SJSA1 (cell line): ENCODE measurements at regions not wholly inside any gene's neighbourhood (a gene's known extent, or its start where the extent isn't known, plus 50 kb on each side); places are given as distances from the start of the nearest gene placed in this dataset.

Experiments used
- DNase-seq, 2 experiments: peaks; one replicate each; pipeline ENCODE4 v3.0.0-alpha.2; 2015 to 2020; ENCODE audit warnings: low spot score in 2 of 2, low read depth in 1 of 2
- H3K27ac ChIP-seq: fragments of 250-450 bp; sonication (Bioruptor Pico); 2 replicates; pipeline ENCODE4 v1.5.1; 2020; ENCODE audit warnings: mild to moderate bottlenecking, moderate library complexity
- H3K27me3 ChIP-seq: fragments of 250-450 bp; sonication (Bioruptor Pico); replicated peaks from 2 replicates; pipeline ENCODE4 v1.5.1; 2020; ENCODE audit warnings: mild to moderate bottlenecking, moderate library complexity
- H3K36me3 ChIP-seq: fragments of 250-450 bp; sonication (Bioruptor Pico); 2 replicates; pipeline ENCODE4 v1.5.1; 2020; ENCODE audit warnings: mild to moderate bottlenecking
- H3K4me1 ChIP-seq: fragments of 250-450 bp; sonication (Bioruptor Pico); replicated peaks from 2 replicates; pipeline ENCODE4 v1.6.1; 2021; ENCODE audit warnings: mild to moderate bottlenecking
- H3K4me3 ChIP-seq: fragments of 250-450 bp; sonication (Bioruptor Pico); 2 replicates; pipeline ENCODE4 v1.5.1; 2020; ENCODE audit warnings: mild to moderate bottlenecking
- H3K9me3 ChIP-seq: fragments of 250-450 bp; sonication (Bioruptor Pico); replicated peaks from 2 replicates; pipeline ENCODE4 v1.5.1; 2020; ENCODE audit warnings: mild to moderate bottlenecking

DNA sequence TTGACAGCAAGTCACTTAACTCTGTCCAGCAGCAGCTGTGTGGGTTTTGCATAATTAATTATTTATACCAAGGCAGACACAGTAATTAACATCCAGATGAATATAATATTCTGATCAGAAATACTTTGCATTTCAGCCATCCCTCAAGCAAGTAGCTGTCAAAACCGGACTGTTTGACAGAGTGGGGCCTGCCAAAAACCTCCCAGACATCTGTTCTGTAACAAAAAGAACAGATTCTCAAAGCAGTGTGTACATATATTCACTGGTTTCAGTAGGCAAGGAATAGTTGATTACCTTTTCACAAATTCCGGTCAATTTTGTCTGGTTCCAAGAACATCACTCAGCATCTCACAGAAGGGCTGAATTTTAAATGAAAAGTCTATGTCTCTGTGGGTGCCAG is 291.6 kb downstream of the CMPK2 start:
- H3K4me1 ChIP-seq: peaks cover 4% of the 10 kb centered on the region; the same call in 1 of the 2 replicates
- H3K4me3 ChIP-seq: no peak overlapping the region
- no peak for DNase-seq
- H3K36me3 ChIP-seq: no peaks in the 10 kb centered on the region
- H3K9me3 ChIP-seq: no peaks in the 10 kb centered on the region
- H3K27me3 ChIP-seq: no peaks in the 10 kb centered on the region
- H3K27ac ChIP-seq: no peak overlapping the region

DNA sequence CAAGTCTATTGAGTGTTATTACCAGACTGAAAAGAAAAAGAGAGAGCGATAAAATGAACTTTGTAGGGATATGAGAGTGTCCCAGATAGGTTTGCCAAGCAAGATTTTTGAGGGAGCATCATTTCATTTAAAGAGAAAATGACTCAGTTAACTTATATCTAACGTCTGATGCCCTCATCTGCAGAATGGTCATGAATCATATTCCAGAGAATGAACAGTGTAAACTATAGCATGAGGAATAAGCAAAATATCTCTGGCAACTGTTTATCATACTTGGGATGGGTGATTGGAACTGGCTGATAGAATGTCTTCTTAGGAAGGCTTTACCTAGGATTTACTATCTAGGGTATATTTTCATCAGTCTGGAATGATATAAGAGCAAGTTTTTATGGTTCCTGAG is 289.4 kb downstream of the CMPK2 start:
- no peaks in the 10 kb centered on the region for H3K9me3 ChIP-seq
- peak in 1 of 2 experiments; percentile 4 for DNase-seq
- H3K27me3 ChIP-seq: no peaks in the 10 kb centered on the region
- H3K27ac ChIP-seq: no peak overlapping the region
- H3K4me1 ChIP-seq: peaks cover 4% of the 10 kb centered on the region; the same call in 1 of the 2 replicates
- no peak overlapping the region for H3K4me3 ChIP-seq
- H3K36me3 ChIP-seq: no peaks in the 10 kb centered on the region

DNA sequence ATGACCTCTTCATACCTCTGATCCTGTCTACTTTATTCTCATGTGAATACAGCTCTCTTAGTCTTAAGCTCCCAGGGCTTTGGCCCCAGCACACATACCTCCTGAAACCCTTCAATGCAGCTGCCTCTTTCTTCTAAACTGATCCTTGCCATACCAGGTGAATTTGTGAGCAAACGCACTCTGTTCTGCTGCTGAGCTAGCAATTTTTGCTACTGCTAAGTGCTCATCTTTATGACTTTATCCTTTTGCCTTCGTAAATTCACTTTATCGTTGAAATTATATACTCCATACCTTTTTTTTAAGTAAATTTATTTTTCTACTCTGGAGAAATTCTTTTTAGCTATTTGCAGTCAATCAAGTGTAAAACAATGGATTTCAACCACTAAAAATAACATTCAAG is 287.7 kb downstream of the CMPK2 start:
- H3K9me3 ChIP-seq: no peaks in the 10 kb centered on the region
- no peak overlapping the region for H3K4me3 ChIP-seq
- H3K27me3 ChIP-seq: no peaks in the 10 kb centered on the region
- H3K4me1 ChIP-seq: peaks cover 4% of the 10 kb centered on the region; the same call in 1 of the 2 replicates
- DNase-seq: no peak
- H3K27ac ChIP-seq: no peak overlapping the region
- H3K36me3 ChIP-seq: no peaks in the 10 kb centered on the region

DNA sequence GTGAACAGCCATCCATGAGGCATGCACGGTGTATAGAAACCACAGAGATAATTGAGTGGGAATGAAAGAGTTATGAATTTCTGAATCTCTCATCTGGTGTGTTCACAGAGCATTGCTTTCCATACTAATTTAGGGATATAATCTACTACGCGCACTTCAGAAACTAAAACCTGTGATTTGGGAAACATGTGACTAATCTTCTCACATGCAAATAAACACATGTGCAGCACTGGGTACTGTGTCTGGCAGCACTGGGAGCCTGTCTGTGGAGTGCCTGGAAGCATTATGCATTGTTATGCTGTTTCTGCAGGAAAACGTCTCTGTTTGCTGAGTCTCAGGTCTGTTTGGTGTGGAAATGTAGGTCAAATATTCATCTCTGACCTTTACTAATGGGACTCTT is 287.3 kb downstream of the CMPK2 start:
- Histone ChIP-seq H3K9me3 (no peaks in the 10 kb centered on the region), H3K4me3 (no peak overlapping the region), H3K4me1 (peaks cover 4% of the 10 kb centered on the region; the same call in 1 of the 2 replicates), H3K27me3 (no peaks in the 10 kb centered on the region), H3K27ac (no peak overlapping the region), H3K36me3 (no peaks in the 10 kb centered on the region)
- no peak for DNase-seq

DNA sequence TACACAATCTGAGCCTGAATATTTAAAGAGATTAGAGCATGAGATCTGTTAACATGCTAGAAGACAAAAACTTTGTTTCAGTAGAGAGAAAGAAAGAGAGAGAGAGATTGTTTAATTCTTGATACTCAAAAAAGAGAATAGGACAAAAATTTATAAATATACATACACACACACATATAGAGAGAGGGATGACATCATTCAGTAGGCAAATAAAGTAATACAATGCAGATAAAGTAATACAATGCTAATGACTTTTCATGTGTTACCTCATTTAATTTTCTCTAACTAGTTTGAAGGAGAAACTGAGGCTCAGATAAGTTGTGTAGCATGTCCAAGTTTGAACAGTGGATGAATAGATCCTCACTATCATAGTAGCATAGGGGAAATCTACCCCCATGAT is 286.4 kb downstream of the CMPK2 start:
- Histone ChIP-seq H3K27ac (no peak overlapping the region), H3K4me1 (peaks cover 4% of the 10 kb centered on the region; the same call in 1 of the 2 replicates), H3K36me3 (no peaks in the 10 kb centered on the region), H3K27me3 (no peaks in the 10 kb centered on the region), H3K9me3 (no peaks in the 10 kb centered on the region), H3K4me3 (no peak overlapping the region)
- DNase-seq: no peak

DNA sequence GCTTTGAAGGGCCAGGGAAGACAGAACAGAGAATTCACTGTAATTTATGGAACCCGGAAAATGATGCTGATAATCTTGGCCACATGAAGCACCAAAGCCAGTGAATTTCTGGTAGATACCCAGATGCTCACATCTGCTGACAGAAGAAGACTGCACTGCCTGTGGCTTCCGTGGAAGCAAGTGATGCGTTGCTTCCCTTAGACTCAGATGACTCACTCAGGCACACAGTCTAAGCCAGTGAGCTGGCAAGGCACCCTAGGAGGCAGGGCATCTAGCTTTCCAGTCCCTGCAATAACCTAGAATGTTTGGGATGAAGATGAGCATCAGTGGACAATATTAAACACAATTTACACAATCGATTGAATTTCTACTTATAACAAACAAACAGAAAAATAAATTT is 284.7 kb downstream of the CMPK2 start:
- no peaks in the 10 kb centered on the region for H3K27me3 ChIP-seq
- H3K4me1 ChIP-seq: peaks cover 4% of the 10 kb centered on the region; the same call in 1 of the 2 replicates
- no peaks in the 10 kb centered on the region for H3K9me3 ChIP-seq
- no peak for DNase-seq
- H3K36me3 ChIP-seq: no peaks in the 10 kb centered on the region
- no peak overlapping the region for H3K27ac ChIP-seq
- no peak overlapping the region for H3K4me3 ChIP-seq

DNA sequence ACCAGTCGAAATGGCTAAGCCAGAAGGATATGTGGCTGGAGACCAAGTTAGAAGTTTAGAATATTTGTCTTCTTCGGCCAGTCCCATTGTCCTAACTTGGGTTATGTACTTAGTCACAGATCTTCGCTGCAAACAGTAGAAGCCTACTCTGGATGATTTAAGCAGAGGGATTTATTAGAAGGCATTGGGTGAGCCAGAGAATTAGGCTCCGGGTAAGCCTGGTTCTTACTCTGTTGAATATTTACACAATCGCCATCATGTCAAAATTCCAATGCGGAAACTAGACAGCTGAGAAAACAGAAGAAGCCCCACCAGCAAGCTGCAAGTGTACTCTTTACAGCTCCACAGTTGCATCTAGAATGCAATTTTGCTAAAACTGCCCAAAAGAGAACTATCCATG is 276.6 kb downstream of the CMPK2 start:
- H3K9me3 ChIP-seq: no peaks in the 10 kb centered on the region
- H3K4me3 ChIP-seq: no peak overlapping the region
- H3K27ac ChIP-seq: no peak overlapping the region
- H3K4me1 ChIP-seq: no peaks in the 10 kb centered on the region
- H3K27me3 ChIP-seq: no peaks in the 10 kb centered on the region
- no peaks in the 10 kb centered on the region for H3K36me3 ChIP-seq
- DNase-seq: no peak

DNA sequence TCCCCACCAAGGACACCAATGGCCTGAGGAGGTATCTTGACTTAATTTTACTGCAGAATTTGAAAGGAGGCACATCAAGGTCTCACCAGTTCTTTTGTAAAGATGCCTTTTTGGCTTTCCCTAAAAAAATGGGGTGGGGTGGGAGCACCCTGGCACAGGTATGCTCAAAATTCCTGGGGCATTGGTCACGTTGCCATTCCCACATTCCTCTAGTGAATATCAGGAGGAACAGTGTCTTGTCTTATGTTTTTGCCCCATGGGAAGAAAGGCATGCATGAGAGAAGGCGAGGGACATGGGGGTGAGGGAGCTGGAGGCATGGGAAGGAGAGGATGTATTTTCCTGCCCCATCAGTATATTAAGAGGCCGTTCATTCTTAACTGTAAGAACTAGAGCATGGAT is 275.3 kb downstream of the CMPK2 start:
- Histone ChIP-seq H3K4me1 (no peaks in the 10 kb centered on the region), H3K27ac (no peak overlapping the region), H3K27me3 (no peaks in the 10 kb centered on the region), H3K4me3 (no peak overlapping the region), H3K36me3 (no peaks in the 10 kb centered on the region), H3K9me3 (peaks cover 2% of the 10 kb centered on the region; the same call in 1 of the 2 replicates)
- no peak for DNase-seq

DNA sequence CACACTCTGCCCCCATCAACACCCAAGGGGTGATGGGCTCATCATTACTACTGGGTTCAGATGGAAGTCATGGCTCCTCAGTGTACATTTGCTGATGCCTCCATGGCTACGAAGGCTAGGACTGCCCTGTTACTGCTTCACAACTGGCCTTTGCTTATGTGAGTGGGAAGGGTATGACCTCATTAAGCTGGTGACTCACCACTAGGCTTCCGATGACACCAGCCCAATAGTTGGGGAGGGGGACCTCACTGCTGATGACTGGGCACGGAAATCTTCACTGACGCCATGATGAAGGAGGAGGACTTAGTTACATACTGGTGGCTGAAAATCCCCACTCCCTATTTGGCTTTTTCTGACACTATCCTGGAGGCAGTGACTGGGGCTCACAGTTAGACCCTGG is 263.2 kb downstream of the CMPK2 start:
- Histone ChIP-seq H3K27ac (no peak overlapping the region), H3K4me1 (no peaks in the 10 kb centered on the region), H3K9me3 (peaks cover 10% of the 10 kb centered on the region; the same call in 1 of the 2 replicates), H3K27me3 (no peaks in the 10 kb centered on the region), H3K4me3 (no peak overlapping the region), H3K36me3 (no peaks in the 10 kb centered on the region)
- DNase-seq: no peak

DNA sequence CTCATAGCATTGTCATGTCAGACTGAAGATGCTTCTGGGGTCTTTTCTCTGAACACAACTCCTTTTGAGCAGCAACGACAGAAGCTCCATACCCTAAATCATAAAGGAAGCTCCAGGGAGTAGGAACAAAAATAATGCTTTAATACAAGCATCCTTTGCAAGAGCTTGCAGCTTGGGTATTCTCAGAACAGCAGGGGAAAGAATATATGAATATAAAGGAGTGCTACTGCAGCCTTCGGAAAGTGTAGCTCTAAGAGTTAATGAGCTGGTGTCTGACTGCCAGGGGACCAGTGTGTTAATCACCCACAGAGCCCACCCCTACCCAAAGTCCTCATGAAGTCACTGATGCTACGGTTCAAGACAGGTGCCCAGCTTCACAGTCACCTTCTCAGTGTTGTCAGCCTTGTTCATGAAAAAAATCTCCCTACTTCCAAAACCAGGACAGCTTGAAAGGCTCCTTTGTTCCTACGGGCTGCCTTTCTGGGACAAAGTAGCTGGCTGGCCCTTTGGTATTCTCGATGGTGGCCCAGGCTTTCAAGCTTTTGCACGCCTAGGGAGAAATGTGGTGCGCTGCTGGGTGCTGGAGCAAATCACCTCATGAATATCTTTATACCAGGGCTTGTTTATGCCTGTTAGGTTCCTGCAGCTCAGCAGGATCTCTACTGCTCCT is 259.7 kb downstream of the CMPK2 start:
- no peak for DNase-seq
- H3K9me3 ChIP-seq: peaks cover 7% of the 10 kb centered on the region; the same call in 1 of the 2 replicates
- H3K4me3 ChIP-seq: no peak overlapping the region
- H3K27ac ChIP-seq: no peak overlapping the region
- no peaks in the 10 kb centered on the region for H3K4me1 ChIP-seq
- H3K27me3 ChIP-seq: no peaks in the 10 kb centered on the region
- H3K36me3 ChIP-seq: no peaks in the 10 kb centered on the region

DNA sequence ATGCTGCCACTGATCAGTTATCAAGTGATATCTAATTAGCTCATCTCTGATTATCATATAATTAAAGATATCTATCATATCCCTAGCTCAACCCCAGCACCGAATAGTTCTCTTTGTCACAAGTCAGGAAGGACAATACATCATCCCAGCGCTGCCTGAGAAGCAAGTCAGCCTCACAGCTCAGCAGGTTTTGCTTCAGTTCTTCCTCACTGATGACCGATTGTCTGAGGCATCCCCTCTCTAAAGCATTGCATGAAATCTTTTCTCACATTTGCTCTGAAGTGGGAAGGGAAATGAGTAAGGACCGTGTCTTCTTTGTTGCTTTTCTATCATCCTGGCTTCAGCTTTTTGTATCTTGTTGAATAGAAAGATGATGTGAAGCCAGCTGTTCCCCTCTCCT is 247.9 kb downstream of the CMPK2 start:
- no peak overlapping the region for H3K4me3 ChIP-seq
- H3K9me3 ChIP-seq: no peaks in the 10 kb centered on the region
- H3K36me3 ChIP-seq: no peaks in the 10 kb centered on the region
- H3K27me3 ChIP-seq: no peaks in the 10 kb centered on the region
- DNase-seq: no peak
- no peak overlapping the region for H3K27ac ChIP-seq
- no peaks in the 10 kb centered on the region for H3K4me1 ChIP-seq

DNA sequence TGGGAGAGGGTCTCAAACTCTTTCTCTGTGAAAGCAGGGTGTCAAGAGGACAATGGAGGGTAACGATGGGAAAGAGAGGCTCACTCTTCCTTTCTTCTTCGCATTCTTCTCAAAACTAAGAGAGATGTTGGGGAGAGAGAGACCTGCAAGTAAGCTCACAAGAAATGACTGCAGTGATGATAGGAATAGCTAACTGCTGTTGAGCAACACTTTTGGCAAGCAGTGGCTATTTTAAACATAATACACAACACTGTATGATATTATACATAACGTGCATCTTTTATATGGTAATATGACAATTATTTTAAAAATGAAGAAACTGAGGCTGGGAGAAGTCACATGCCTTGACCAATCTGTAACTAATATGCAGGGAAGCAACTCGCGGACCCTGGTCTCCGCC is 247.5 kb downstream of the CMPK2 start:
- no peak for DNase-seq

DNA sequence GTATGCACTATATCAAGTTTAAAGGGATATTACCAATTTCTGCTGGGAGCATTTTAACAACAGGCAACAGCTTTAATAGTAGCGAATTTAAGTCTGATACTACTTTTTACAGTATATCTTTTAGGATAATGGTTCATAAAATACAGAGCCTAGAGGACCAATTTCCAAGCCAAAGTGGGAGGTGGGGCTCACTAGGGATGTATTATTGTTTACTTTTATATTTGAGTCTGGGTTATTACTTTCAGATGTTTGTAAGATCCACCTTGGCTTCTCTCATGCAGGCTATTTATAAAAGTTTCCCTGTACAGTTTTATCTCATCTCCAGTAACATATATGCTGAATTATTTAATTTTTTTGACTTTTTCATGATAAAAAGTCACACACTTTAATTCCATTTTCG is 242.0 kb downstream of the CMPK2 start:
- no peak overlapping the region for H3K27ac ChIP-seq
- H3K27me3 ChIP-seq: no peaks in the 10 kb centered on the region
- no peaks in the 10 kb centered on the region for H3K9me3 ChIP-seq
- no peak for DNase-seq
- peaks cover 10% of the 10 kb centered on the region for H3K4me1 ChIP-seq
- H3K36me3 ChIP-seq: no peaks in the 10 kb centered on the region
- H3K4me3 ChIP-seq: no peak overlapping the region

More for the DNA sequence above, 247.5 kb downstream of the CMPK2 start:
- no peak overlapping the region for H3K4me3 ChIP-seq
- no peak overlapping the region for H3K27ac ChIP-seq
- no peaks in the 10 kb centered on the region for H3K36me3 ChIP-seq
- H3K27me3 ChIP-seq: no peaks in the 10 kb centered on the region
- H3K9me3 ChIP-seq: no peaks in the 10 kb centered on the region
- H3K4me1 ChIP-seq: no peaks in the 10 kb centered on the region

DNA sequence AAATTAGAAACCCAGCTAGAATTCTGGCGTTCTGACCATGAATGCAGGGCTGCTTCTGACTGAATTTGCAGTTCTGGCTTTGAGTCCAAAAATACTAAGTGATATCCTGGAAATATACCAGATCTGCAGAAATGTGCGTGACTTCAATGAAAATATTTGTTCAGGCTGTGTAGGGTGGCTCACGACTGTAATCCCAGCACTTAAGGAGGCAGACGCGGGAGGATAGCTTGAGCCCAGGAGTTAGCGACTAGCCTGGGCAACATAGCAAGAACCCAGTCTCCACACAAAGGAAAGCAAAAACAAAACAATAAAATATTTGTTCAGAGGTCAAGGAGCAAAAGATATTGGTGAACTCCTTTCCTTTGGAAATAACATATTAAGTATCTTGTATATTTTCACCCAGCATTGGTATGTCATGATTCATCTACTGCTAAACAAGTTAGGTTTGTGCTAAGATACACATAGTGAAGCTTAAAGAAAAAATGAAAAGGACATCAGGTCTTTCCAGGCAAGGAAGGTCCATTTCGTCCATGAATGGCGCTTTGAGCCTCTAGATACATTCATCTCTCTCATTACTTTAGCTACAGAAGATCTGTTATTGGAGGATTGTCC is 239.2 kb downstream of the CMPK2 start:
- peaks cover 10% of the 10 kb centered on the region for H3K4me1 ChIP-seq
- H3K4me3 ChIP-seq: no peak overlapping the region
- DNase-seq: peak in 1 of 2 experiments; percentile 42
- no peaks in the 10 kb centered on the region for H3K36me3 ChIP-seq
- no peaks in the 10 kb centered on the region for H3K27me3 ChIP-seq
- H3K9me3 ChIP-seq: no peaks in the 10 kb centered on the region
- H3K27ac ChIP-seq: no peak overlapping the region; the same call in 1 of the 2 replicates
